EH (cell line): ENCODE measurements at regions not wholly inside any gene's neighbourhood (a gene's known extent, or its start where the extent isn't known, plus 50 kb on each side); places are given as distances from the start of the nearest gene placed in this dataset.
"Not testable (repeated sequence)": the region's sequence is repeated elsewhere in the genome, so short reads cannot be mapped to it uniquely, and the experiment has no call there.

Experiments
- DNase-seq: peaks from one replicate; pipeline ENCODE4 v3.0.0-alpha.2; 2015; ENCODE audit warnings: low read depth

GRCh38 chr22:44630826-44631225, 71.2 kb upstream of the PRR5 start:
- no peak for DNase-seq

- peak; percentile 8 for DNase-seq
Observed at GRCh38 chr22:44628835-44629234, 73.2 kb upstream of the PRR5 start.

- DNase-seq: no peak
Observed at GRCh38 chr22:44628273-44628672, 73.7 kb upstream of the PRR5 start.

GRCh38 chr22:44627521-44628139, 74.4 kb upstream of the PRR5 start:
- no peak for DNase-seq

GRCh38 chr22:44625981-44626687, 75.9 kb upstream of the PRR5 start:
- peak; percentile 65 for DNase-seq

- no peak for DNase-seq
Observed at GRCh38 chr22:44625421-44625760, 76.6 kb upstream of the PRR5 start.

- DNase-seq: no peak
Observed at GRCh38 chr22:44624689-44625420, 77.1 kb upstream of the PRR5 start.

GRCh38 chr22:44623771-44624510, 78.1 kb upstream of the PRR5 start:
- DNase-seq: peak; percentile 30

GRCh38 chr22:44622679-44623078, 79.3 kb upstream of the PRR5 start:
- DNase-seq: no peak

- DNase-seq: no peak
Observed at GRCh38 chr22:44622147-44622427, 79.9 kb upstream of the PRR5 start.

- no peak for DNase-seq
Observed at GRCh38 chr22:44621401-44622146, 80.4 kb upstream of the PRR5 start.

GRCh38 chr22:44620841-44621257, 81.2 kb upstream of the PRR5 start:
- no peak for DNase-seq

- DNase-seq: peak; percentile 50
Observed at GRCh38 chr22:44620129-44620840, 81.7 kb upstream of the PRR5 start.

GRCh38 chr22:44619560-44620128, 82.4 kb upstream of the PRR5 start:
- DNase-seq: not testable (repeated sequence)

- not testable (repeated sequence) for DNase-seq
Observed at GRCh38 chr22:44618910-44619309, 83.1 kb upstream of the PRR5 start.

- DNase-seq: no peak
Observed at GRCh38 chr22:44618400-44618799, 83.6 kb upstream of the PRR5 start.

- DNase-seq: no peak
Observed at GRCh38 chr22:44617828-44618227, 84.2 kb upstream of the PRR5 start.

GRCh38 chr22:44616882-44617655, 84.9 kb upstream of the PRR5 start:
- no peak for DNase-seq

GRCh38 chr22:44616461-44616860, 85.5 kb upstream of the PRR5 start:
- no peak for DNase-seq

- no peak for DNase-seq
Observed at GRCh38 chr22:44615602-44616180, 86.3 kb upstream of the PRR5 start.
